ENCODE measurements at regions not wholly inside any gene's neighbourhood (a gene's known extent, or its start where the extent isn't known, plus 50 kb on each side); places are given as distances from the start of the nearest gene placed in this dataset.

DNA sequence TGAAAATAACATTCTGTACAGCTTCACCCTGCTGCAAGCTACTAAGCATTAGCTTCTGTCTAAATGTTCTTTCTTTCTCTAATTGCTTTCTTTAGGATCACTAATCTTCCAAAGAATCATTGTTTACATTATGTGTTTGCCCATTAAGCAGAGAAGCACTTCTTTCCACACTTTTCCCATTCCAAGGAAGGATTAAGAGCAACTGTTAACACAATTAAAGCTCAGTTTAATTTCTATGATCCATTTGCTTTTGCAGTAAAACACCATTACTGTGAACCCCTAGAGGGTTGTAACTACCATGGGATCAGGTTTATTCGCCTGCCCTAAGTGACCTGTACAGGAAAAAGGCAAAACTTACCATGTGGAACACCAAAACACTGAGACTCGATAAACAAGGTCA lies 125.8 kb upstream of the ZNF385D start (continued):
- TF ChIP-seq RERE (CRISPR knock-in tag; IDR thresholded peaks at IDR 0.05; ENCODE audit: borderline replicate concordance): no peak
- no peak for TF ChIP-seq SIRT6 (IDR thresholded peaks at IDR 0.05; ENCODE audit: low read depth, low read length)
- no peak for TF ChIP-seq ESRRA (IDR thresholded peaks at IDR 0.05; ENCODE audit: borderline replicate concordance, low read depth)
- TF ChIP-seq, protein P1, sequence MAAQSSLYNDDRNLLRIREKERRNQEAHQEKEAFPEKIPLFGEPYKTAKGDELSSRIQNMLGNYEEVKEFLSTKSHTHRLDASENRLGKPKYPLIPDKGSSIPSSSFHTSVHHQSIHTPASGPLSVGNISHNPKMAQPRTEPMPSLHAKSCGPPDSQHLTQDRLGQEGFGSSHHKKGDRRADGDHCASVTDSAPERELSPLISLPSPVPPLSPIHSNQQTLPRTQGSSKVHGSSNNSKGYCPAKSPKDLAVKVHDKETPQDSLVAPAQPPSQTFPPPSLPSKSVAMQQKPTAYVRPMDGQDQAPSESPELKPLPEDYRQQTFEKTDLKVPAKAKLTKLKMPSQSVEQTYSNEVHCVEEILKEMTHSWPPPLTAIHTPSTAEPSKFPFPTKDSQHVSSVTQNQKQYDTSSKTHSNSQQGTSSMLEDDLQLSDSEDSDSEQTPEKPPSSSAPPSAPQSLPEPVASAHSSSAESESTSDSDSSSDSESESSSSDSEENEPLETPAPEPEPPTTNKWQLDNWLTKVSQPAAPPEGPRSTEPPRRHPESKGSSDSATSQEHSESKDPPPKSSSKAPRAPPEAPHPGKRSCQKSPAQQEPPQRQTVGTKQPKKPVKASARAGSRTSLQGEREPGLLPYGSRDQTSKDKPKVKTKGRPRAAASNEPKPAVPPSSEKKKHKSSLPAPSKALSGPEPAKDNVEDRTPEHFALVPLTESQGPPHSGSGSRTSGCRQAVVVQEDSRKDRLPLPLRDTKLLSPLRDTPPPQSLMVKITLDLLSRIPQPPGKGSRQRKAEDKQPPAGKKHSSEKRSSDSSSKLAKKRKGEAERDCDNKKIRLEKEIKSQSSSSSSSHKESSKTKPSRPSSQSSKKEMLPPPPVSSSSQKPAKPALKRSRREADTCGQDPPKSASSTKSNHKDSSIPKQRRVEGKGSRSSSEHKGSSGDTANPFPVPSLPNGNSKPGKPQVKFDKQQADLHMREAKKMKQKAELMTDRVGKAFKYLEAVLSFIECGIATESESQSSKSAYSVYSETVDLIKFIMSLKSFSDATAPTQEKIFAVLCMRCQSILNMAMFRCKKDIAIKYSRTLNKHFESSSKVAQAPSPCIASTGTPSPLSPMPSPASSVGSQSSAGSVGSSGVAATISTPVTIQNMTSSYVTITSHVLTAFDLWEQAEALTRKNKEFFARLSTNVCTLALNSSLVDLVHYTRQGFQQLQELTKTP (IDR thresholded peaks at IDR 0.05; ENCODE audit: low read depth in 1 of 2, partially characterized antibody in 2 of 2): no peak
- no peak for TF ChIP-seq MCM2 (IDR thresholded peaks at IDR 0.05; ENCODE audit: low read depth)
- no peak for TF ChIP-seq CREB3 (tag; conservative IDR thresholded peaks at IDR 0.05; ENCODE audit: low read depth)
- no peak for TF ChIP-seq POLR3G (IDR thresholded peaks at IDR 0.05; ENCODE audit: extremely low read depth, insufficient read length, insufficient replicate concordance)
